ENCODE measurements at regions not wholly inside any gene's neighbourhood (a gene's known extent, or its start where the extent isn't known, plus 50 kb on each side); places are given as distances from the start of the nearest gene placed in this dataset.

DNA sequence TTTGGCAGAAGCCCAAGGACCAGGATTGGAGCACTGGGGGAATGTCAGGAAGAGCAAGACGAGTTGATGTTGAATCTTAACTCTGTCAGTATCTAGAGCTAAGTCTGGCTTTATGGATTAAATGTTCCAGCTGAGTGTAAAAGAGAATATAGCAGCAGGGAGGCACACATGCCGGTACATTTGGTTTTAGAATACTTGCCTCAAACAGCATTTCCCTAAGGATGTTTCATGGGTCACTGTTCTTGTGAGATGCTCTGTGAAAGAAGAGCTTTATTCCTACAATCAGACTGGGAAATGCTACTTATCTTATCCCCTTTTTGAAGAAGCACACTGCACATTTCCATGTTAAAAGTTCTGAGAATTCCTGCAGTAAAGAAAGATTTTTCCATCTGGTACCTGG, 440.3 kb upstream of the B3GALT2 start:
- no peak for DNase-seq (ENCODE audit: low read depth, low spot score)
- no peak overlapping the region for H3K4me3 ChIP-seq (ENCODE audit: low read length)

DNA sequence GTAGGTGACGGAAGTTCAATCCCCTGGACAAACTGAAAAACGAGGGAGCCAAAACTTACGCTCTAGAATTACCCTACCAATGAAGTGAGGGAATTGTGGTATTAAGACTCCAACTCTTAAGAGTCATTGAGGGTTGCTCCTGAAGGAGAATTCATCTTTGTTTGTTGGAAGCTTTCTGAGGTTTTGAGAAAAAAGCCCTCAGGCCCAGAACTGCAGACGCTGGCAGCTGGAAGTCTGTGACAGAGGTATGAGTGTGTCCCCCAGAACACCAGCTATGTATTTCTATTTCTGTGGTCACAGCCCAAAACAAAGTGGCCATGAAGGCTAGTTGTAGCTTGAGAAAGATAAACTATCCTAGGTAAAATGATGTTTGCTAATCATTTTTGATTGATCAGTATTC, 438.8 kb upstream of the B3GALT2 start:
- no peak for DNase-seq (ENCODE audit: low read depth, low spot score)
- H3K4me3 ChIP-seq (ENCODE audit: low read length), result no peak overlapping the region

DNA sequence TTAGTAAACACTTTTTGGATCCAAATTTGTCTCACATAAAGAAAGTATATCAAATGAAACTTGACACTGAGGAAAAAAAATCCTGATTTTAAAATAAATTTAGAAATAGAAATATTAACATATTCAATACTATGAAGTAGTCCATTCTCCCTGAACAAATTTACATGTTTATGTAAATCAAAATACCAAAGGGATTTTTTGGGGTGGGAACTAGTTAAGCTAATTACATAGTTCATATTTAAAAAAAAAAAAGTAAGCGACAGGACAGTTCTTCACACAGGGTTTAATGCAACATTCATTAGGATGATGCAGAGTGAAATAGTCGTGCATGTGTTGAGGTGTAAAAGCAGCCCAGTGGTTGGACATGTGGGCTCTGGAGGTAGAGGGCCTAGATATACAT, 433.5 kb upstream of the B3GALT2 start:
- H3K4me3 ChIP-seq (ENCODE audit: low read length), result no peak overlapping the region
- DNase-seq (ENCODE audit: low read depth, low spot score), result no peak

DNA sequence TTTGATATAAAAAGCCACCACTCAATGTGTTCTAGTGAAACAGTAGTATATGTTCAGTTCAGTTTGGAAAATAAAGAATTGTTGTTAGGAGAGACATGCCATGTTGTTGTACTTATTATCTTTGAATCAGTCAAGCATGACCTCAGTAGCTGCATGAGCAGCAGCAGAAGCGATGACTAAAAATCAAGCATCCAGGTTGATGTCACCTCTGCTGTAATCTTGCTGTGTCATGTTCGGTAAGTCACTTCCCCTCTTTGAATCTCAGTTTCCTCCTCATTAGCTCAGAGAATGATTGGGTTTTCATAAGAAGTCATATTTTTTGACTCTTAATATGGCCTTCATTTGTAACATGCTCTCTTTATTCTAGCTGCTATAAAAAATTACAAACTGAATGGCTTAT, 428.4 kb upstream of the B3GALT2 start:
- H3K4me3 ChIP-seq (ENCODE audit: low read length), result no peak overlapping the region
- no peak for DNase-seq (ENCODE audit: low read depth, low spot score)

DNA sequence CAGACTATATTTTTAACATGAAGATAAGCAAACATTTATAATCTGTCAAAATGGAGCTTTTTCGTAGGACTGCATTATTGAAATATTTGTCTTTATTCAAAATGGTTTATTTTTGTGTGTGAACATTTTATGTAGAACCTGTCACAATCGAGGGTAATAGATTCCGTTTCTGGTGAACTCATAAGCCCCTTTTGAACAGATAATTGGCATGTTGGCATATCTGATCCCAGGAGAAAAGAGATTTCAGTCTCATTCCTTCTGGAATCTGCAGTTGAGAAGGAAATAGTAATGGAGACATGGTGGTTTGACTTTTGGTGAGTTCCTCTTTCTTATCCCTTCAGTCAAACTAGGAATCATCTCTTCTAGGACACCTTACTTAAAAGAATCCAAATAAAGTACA, 427.9 kb upstream of the B3GALT2 start:
- DNase-seq (ENCODE audit: low read depth, low spot score), result no peak
- no peak overlapping the region for H3K4me3 ChIP-seq (ENCODE audit: low read length)

DNA sequence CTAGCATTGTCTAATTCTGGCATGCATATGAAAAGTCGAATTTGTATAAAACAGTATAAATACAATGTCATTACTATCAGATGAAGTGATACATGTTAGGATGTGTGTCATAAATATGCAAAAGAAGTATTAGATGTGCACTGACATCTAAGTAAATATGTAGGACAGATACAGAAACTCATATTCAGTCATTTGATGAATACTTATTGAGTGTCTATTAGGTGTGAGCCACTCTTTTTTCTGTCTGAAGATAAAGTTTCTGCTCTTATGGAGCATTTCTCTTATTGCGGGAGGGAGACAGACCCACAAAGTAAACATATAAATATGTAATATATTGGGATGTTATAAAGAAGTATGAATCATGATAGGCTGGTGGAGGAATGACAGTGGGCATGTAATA, 426.6 kb upstream of the B3GALT2 start:
- H3K4me3 ChIP-seq (ENCODE audit: low read length), result no peak overlapping the region
- DNase-seq (ENCODE audit: low read depth, low spot score), result no peak

DNA sequence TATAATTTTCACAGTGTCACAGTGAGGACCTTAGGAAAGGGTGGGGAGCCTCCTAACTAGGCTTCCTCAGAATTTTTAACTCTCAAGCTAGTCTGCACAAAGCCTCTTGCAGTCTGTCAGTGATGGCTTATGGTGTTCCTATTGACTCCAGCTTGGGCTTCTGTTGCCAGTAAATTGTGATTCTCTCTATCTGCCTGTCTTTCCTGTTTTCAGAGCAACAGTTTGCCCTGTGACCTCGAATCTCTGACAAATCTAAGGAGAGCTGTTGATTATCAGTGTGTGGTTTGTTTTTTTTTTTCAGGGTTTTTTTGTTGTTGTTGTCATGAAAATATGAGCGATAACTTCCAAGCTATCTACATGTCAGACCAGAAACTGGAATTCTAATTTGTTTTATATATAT, 423.2 kb upstream of the B3GALT2 start:
- DNase-seq (ENCODE audit: low read depth, low spot score), result no peak
- H3K4me3 ChIP-seq (ENCODE audit: low read length), result no peak overlapping the region

DNA sequence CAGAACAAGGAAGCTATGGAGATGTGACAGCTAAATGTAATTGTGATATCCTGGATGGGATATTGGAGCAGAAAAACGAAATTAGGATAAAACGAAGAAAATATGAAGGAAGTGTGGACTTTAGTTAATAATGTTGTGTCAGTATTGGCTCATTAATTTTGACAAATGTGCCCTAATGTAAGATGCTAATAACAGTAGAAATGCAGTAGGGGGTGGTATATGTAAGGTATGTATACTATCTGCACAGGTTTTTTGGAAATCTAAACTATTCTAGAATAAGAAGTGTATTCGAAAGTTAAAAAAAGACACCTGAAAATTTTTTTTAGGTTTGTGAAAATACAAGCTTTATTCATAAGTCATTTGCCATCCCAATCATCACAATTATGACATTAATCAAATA, 421.4 kb upstream of the B3GALT2 start:
- no peak overlapping the region for H3K4me3 ChIP-seq (ENCODE audit: low read length)
- no peak for DNase-seq (ENCODE audit: low read depth, low spot score)

DNA sequence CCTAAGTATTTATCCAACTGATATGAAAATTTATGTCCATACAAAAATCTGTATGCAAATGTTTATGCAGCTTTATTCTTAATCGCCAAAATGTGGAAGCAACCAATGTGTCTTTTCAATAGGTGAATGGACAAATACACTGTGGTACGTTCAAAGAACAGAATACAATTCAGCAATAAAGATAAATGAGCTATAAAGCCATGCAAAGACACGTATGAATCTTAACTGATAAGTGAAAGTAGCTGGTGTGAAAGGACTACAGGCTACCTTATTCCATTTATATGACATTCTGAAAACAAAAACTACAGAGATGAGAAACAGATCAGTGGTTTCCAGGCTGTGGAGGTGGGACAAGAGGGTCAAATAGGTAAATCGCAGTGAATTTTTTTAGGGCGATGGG, 419.6 kb upstream of the B3GALT2 start:
- H3K4me3 ChIP-seq (ENCODE audit: low read length), result no peak overlapping the region
- DNase-seq (ENCODE audit: low read depth, low spot score), result no peak

DNA sequence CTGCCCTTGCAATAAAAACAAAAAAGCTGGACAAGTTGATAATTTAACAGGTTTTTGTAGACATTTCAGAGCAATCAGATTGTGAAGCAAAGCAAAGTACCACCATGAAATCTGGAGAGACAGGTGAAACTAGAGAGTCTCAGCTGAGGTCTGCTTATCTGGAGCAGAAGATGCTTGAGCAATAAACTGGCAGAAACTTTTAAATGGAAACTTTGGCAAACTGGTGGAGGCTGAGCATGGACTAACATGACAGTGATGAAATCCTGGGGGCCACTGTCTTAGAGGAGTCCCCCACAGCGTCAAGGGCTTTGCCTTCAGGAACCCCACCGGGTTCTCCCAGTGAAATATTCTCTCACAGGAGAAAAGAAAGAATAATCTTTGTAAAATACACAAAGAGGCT, 416.3 kb upstream of the B3GALT2 start:
- DNase-seq (ENCODE audit: low read depth, low spot score), result no peak
- H3K4me3 ChIP-seq (ENCODE audit: low read length), result no peak overlapping the region

DNA sequence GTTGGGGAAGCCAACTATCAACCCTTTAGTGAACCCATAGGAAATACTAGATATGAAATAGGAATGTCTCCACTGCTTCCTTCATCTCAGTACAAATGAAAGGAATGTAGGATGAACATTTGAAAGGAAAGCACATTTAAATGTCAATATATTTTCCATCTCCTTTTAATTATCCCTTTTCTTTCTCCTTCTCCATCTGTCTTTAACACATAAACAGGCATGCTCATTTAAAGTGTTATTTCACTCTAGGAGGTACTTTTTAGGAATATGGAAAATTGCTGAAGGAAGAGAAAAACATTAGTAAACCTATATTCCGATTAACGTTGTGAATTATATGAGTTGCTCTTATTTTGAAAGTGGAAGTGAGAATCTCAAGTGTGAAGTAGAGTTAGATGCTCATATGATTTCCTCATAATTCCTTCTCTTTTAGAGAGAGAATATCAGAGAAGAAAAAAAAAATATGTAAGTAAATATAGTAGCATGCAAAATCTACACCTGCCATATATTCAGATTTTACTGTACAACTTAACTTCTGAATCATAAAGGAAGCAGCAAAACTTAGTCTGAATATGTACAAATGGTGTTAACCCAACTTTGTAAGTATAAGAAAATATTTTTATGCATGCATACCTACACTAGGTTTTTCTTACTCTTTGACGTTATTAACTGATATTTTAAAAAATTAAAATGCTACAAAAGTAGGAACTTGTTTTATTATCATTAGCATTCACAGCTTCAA, 406.9 kb upstream of the B3GALT2 start:
- no peak for DNase-seq (ENCODE audit: low read depth, low spot score)
- H3K4me3 ChIP-seq (ENCODE audit: low read length), result no peak overlapping the region

DNA sequence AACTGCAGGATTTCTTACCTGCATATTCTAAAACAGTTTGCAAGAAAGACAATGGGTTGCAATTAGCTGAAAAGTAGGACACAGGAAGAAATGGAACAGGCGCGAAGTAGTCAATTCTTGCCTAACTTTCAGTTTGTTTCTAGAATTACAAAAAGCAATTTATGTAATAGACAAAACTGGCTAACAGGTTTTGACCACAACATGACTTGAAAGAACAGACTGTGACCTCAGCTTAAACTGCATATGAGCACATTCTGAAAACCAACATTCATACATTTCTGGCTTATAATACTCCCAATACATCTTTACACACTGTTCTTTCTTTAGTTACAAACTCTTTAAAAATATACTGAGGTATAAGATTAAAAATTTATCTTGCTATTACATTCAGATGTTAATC, 405.9 kb upstream of the B3GALT2 start:
- no peak for DNase-seq (ENCODE audit: low read depth, low spot score)
- H3K4me3 ChIP-seq (ENCODE audit: low read length), result no peak overlapping the region

DNA sequence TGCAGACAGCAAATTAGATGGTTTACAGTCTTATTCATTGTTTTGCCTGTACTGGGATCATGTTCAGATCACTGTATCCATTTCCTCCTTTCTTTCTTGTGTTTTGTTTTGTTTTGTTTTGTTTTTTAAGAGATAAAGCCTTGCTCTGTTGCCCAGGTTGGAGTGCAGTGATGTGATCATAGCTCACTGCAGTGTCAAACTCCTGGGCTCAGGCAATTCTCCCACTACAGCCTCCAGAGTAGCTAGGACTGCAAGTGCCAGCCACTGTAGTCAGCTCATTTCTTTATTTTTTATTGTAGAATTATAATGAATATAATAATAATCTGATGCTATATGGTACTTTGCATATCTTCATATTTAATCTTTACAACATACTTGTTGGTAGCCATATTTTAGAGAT, 403.7 kb upstream of the B3GALT2 start:
- no peak for DNase-seq (ENCODE audit: low read depth, low spot score)
- no peak overlapping the region for H3K4me3 ChIP-seq (ENCODE audit: low read length)

DNA sequence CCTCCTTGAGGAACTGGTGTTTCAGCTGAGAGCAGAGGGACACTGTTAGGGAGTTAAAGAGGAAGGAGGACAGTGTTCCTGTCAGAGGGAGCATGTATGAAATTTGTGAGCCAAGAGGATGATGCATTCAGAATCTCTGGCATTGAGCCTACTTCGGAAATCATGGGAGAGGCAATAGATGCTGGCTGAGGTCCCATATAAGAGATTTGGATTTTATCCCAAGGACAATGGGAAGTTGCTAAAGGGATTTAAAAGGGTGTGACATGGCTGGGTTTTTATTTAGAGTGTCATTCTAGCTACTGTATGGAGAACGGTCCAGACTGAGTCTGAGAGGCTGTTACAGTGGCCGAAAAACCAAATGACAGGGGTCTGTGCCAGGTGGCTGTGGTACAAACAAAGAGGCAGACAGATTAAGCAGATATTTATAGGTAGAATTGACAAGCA, 403.2 kb upstream of the B3GALT2 start:
- DNase-seq (ENCODE audit: low read depth, low spot score), result no peak
- no peak overlapping the region for H3K4me3 ChIP-seq (ENCODE audit: low read length)

DNA sequence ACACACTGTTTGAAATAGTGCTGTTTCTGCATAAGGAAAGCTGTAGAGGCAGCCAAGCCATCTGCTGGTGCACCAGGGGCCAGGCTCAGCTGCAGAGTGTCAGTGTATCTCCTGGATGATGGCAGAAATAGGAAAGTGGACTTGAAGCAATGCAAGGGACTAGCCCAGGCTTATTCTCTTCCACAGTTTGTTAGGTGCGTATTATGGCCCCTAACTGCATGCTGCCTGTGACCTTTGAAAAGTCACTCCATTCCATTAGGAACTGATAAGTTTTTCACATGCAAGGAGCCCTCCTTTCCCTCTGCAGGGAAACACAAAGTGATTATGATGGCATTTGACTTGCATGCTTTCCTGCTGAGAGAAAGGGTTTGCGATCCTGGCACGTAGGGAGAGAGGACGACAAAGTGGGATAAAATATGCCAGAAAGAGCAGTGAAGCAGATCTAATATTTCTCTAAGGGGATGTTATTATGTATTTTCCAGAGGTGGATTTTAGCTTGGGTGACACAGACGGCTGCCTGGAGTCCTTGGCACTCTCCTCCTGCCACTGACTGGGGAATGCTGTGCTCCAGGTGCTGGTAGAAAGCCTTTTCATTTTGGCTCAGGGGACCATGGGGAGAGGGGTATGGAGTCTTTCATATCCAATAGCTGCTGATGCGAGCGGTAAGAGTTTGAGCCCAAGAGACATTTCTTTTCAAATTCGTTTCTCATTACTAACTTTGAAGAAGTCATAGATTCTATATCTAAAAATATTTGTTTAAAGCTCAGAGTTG, 402.1 kb upstream of the B3GALT2 start:
- no peak for DNase-seq (ENCODE audit: low read depth, low spot score)
- no peak overlapping the region for H3K4me3 ChIP-seq (ENCODE audit: low read length)

DNA sequence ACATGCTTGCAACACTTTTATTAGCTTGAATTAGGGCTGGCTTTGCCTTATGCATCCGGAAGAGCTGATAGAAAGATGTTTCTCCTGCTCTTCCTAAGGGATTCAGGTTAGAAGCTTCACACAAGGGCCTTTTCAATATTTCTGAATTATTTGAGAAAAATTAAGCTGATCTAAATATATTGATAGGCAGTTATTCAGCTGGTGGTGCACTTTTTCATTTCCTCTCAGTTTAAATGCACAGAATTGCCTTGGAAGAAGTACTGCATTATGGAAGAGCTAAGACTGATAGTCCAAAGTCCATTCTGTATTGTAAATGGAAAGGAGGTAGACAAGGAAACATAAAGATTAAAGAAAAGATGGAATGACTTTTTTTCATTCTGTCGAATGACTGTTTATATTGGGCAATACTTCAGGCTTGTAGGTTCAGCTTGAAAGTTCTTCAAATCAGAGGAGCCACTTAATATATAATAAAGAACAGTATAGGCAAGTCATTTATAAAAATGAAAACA, 398.4 kb upstream of the B3GALT2 start:
- no peak overlapping the region for H3K4me3 ChIP-seq (ENCODE audit: low read length)
- no peak for DNase-seq (ENCODE audit: low read depth, low spot score)

DNA sequence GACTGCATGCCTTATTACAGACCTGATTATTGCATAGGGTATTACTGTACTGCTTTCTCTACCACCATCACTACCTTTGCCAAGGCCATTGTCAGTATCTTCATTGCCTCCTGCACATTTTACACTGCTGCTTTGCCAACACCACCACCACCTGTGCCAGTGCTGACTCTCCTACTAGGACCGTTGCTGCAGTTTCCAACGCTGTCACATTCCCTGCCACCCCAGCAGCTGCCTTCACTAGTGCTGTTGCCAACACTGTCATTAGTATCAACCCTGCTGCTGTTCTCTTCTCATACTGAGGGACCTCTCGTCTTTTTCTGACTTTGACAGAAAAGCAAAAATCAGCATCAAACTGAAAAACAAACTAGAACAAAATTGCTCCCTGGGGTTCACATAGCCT, 394.9 kb upstream of the B3GALT2 start:
- DNase-seq (ENCODE audit: low read depth, low spot score), result no peak
- no peak overlapping the region for H3K4me3 ChIP-seq (ENCODE audit: low read length)

DNA sequence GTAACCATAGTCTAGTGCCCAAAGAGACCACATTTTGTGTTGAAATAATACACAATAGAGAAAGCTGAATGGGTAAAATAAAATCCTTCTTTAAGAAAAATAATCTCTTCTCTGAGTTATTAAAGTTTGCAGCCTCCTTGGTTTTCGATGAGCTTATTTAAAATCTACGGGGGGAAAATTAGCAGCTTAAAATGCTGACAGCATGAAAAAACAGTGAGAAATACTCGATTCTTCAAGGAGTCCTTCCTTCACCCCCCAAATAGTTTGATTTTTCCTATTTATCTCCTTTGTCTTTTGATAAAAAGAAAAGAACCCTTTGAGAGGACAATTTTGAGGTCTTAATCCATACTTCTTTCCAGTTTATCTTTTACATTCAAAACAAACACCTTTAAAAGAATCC, 394.0 kb upstream of the B3GALT2 start:
- H3K4me3 ChIP-seq (ENCODE audit: low read length), result no peak overlapping the region
- no peak for DNase-seq (ENCODE audit: low read depth, low spot score)

DNA sequence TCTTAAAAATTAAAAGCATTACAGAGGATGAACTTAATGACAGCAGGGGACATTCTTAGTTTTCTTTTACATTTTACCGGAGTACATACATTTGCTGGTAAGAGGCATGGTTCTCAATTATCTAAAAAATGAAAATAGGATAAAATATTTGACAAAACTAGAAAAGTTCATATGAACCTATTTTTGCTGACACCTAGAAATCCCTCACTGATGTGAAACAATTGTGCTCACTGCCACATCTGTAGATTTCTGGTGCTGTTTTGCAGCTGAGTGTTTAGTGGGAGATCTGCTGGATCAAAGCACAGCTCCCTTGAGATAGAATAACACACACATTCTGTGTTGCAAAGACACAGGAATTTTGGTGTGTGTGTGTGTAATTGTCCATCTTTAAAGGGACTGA, 392.9 kb upstream of the B3GALT2 start:
- no peak for DNase-seq (ENCODE audit: low read depth, low spot score)
- H3K4me3 ChIP-seq (ENCODE audit: low read length), result no peak overlapping the region

DNA sequence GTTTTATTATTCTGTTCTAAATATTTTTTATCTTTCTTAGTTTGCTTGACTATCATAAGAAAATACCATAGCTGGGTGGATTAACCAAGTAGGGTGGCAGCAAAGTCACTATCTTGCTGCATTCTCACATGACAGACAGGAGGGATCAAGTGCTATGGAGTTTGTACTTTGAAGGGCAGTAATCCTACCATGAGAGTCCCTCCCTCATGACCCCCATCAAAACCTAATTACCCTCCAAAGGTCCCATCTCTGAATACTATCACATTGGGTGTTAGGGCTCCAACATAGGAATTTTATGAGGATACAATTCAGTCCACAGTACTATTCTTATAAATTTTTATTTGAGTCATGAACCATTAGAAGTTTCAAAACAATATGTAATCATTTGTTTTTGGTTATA, 388.5 kb upstream of the B3GALT2 start:
- no peak for DNase-seq (ENCODE audit: low read depth, low spot score)
- no peak overlapping the region for H3K4me3 ChIP-seq (ENCODE audit: low read length)

DNA sequence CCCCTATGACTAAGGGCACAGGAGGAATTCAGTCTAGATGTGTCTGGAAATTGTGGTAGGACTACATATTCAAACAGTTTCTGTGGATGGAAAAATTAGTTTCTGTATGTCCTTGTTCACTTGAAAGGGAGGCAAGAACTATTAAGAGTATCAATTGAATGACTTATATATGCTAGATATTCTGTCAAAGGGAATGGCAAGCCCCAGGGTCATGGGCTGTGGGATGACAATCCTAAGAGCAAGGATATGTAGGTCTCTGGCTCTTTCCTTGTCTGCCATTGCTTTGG, 383.5 kb upstream of the B3GALT2 start:
- DNase-seq (ENCODE audit: low read depth, low spot score), result no peak

More for the DNA sequence above, 383.5 kb upstream of the B3GALT2 start:
- H3K4me3 ChIP-seq (ENCODE audit: low read length), result no peak overlapping the region

Measured in Jurkat, Clone E6-1 (cell line).